GM19395 (cell line): ENCODE measurements at regions not wholly inside any gene's neighbourhood (a gene's known extent, or its start where the extent isn't known, plus 50 kb on each side); places are given as distances from the start of the nearest gene placed in this dataset.
"Not testable (repeated sequence)": the region's sequence is repeated elsewhere in the genome, so short reads cannot be mapped to it uniquely, and the experiment has no call there.

ENCODE experiments used
- ATAC-seq: cut with Tn5 transposase; IDR thresholded peaks from one replicate; pipeline ENCODE4 v1.9.1; 2021; ENCODE audit warnings: mild to moderate bottlenecking, moderate library complexity; ENCODE audit not compliant: unreplicated experiment

DNA sequence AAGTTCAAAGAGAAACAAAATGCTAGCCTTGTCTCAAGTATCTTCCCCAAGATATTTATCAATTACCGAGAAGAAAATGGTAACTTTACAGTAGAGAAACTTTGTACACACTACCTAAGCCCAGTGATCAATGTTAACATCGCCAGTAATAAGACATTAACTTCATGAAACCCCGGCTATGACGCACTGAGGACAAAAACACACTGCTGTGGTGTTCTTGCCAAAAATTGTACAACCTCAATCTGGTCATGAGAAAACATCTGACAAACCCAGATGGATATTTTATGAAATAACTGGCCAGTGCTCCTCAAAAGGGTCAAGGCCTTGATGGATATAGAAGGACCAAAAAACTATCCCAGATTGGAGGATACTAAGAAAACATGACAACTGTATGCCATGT is 85.5 kb upstream of the DTNBP1 start:
- ATAC-seq: no peak

DNA sequence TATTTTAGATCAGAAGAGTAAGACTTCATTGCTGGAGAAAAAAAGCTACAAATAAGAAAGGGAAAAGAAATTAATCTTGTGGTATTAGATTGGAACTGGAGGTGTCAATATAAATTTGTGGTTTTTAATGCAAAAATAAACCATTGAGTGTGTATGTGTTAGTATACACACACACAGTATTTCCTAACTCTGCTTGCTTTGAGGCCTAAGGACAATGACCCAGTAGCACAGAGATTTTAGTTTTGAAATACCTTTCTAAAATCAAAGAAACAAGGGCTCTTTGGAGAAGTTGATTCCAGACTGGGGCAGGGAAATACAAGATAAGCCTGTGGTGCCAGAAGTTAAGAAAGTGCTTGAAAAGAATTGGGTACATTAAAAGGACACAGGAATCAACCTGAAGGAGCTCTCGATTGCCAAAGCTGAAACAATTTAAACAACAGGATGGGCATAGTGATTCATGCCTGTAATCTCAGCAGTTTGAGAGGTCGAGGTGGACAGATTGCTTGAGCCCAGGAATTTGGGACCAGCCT is 84.6 kb upstream of the DTNBP1 start:
- no peak for ATAC-seq

DNA sequence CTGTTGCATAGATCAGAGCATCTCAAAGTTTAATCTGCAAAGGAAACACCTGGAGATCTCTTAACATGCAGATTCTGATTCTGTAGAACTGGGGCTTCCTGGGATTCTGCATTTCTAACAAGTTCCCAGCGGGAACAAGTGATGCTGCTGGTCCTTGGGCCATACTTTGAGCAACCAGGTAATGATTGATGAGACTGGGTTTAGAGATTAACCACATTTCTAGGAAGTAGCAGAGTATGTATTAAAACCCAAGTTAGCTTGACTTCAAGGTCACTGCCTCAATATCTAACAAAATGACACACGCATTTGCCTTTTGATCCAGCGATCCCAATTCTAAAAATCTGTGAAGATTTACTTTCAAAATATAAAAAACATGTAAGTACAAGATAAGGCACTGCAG is 83.0 kb upstream of the DTNBP1 start:
- no peak for ATAC-seq

DNA sequence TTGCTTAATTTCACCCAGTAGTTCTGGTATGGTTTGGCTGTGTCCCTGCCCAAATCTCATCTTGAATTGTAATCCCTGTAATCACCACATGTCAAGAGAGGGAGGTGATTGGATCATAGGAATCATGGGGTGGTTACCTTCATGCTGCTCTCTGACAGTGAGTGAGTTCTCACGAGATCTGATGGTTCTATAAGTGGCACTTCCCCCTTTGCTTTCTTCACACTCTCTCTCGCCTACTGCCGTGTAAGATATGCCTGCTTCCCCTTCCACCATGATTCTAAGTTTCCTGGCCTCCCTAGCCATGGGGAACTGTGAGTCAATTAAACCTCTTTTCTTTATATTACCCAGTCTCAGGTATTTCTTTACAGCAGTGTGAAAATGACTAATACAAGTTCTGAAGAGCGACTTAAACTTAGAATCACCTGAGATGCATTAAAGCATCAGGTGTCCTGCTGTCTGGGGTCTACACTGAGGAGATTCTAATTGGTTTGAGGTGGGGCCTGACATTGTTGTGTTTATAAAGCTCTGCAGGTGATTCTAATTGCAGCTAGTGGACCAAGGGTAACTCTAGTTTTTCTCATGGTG is 82.1 kb upstream of the DTNBP1 start:
- ATAC-seq: no peak

DNA sequence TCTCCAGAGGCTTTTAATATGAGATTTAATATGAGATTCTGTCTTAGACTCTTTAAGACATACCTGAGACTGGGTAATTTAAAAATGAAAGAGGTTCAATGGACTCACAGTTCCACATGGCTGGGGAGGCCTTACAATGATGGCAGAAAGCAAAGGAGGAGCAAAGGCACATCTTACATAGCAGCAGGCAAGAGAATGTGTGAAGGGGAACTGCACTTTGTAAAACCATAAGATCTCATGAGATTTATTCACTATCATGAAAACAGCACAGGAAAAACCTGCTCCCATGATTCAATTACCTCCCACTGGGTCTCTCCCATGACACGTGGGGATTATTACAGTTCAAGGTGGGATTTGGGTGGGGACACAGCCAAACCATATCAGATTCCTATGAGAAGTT is 79.2 kb upstream of the DTNBP1 start:
- not testable (repeated sequence) for ATAC-seq

DNA sequence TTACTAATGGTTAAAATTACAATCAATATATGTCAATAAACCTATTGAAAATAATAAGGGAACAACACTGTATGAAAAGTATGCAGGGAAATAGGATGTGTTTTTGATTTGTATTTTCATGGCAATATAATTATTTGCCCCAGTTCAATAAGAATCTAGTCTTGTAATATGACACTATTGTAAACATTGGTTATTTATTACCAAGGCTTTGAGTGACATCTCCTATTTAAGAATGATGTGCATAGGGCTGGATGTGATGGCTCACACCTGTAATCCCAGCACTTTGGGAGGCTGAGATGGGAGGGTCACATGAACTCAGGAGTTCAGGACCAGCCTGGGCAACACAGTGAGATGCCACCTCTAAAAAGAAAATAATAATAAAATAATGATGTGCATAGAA is 78.6 kb upstream of the DTNBP1 start:
- no peak for ATAC-seq

DNA sequence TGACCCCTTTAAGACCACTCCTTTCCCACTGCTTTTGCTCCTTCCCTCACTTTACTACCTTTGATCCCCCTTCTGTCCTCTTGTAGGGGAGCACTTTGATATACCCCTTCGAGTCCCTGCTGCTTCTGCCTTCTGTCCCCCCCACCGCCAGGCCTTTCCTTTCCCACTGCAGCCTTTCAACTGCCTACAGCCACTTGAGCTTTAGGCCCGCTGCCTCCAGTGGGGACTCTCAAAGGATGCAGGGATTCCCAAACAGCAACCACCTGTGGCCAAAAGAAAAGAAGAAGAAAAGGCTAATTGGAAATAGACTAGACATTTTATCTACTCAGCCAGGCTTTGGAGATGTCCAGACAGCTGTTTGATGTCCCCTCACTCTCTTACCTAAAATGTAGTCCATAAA is 77.0 kb upstream of the DTNBP1 start:
- no peak for ATAC-seq

DNA sequence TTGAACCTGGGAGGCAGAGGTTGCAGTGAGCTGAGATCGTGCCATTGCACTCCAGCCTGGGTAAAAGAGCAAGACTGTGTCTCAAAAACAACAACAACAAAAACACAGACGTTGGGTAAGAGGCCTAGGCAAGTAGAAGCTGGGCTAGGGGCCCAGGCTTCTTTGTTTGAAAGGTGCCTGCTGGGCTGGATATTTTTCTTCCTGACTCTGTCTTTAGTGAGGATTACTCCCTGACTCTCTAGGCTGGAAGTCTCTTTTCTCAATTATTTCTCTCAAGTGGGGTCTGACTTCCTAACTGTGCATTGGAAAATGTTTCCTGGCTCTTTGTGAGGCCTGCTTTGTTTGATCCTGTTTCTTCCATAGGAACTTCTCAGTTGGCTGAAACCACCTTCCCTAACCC is 76.5 kb upstream of the DTNBP1 start:
- ATAC-seq: no peak

DNA sequence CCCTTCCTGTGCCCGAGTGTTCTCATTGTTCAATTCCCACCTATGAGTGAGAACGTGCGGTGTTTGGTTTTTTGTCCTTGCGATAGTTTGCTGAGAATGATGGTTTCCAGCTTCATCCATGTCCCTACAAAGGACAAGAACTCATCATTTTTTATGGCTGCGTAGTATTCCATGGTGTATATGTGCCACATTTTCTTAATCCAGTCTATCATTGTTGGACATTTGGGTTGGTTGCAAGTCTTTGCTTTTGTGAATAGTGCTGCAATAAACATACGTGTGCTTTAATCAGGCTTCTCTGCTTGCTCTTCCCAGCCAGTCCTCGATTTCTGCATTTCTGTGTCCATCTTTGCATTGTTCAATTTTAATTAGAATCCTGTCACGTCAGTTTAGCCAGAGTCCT is 75.4 kb upstream of the DTNBP1 start:
- ATAC-seq: not testable (repeated sequence)

DNA sequence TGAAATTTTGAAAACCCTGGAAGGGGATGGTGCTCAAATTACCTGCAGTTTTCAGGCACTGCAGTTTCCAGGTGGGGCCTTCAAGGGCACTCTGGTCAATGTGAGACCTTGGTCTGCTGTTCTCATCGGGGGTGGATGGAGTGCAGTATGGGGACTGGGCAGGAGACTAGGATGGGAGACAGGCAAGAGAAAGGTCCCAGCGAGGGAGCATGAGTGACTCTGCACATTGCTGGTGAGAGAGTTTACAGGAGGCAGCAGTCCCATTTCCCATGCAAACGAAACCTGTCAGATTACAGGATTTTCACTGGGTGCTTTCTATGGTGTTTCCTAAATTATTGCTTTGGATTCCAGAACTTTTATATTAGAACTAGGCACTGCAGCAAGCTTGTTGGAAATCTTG is 73.5 kb upstream of the DTNBP1 start:
- no peak for ATAC-seq

DNA sequence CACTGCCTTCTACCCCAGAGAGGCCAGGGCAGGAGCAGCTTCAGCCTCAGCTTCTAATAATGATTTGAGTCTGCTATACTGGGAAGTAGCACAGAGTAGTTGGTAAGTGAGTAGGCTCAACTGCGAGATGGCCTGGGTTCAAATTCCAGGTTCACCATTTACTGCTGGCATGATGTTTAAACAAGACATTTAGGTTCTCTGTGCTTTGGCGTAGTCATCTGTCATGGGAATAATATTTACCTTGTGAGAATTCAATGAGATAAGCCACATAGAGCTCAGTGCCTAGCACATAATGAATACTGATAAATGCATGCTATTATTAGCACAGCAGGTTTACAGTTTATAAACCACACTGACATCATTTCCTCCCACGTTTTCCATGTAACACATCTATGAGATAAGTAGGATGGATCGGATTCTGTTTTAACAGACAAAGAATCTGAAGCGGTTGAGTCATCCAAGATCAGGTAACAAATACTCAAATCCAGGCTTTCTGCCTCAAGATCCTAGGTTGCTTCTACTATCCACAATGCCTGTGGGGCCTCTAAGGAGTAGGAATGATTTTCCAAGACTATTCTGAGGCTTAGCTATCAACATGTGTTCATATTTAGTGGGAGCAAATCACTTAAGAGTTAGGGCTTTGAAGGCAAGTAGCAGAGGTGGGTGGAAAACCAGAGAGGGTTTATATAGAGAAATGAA is 72.9 kb upstream of the DTNBP1 start:
- ATAC-seq: no peak

DNA sequence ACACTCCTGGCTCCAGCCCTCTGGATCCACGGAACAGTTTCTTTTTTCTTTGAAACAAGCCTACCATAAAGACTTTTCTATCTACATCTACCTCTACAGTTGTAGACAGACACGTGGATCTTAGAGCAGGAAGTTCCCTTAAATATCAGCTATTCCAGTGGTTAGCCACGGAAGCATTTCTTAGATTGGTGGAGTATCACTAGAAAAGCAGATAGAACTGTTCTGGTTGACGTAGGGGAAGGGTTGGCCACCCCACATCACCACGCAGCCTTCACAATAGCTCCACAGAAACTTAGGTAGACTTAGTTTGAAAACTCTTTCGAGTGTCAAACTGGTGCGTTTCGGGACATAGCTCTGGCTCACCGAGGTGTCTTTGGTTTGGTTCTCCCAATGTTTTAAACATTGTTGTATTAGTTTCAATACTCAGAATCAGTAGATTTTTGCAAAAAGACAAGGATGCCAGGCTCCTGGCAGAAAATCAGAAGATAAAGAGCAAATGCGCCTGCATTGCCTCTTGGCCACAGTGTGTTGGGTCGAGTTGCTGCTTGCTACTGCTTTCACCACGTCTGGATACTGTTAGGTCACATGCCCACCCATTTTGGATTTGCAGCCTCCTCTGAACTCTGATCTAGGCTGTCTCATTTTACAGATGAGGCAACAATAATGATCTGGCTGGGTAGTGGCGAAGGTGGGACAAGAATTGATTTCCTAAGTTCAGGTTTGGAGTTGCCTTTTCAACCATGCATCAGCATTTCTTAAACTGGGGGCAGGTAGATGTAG is 71.5 kb upstream of the DTNBP1 start:
- ATAC-seq: no peak

DNA sequence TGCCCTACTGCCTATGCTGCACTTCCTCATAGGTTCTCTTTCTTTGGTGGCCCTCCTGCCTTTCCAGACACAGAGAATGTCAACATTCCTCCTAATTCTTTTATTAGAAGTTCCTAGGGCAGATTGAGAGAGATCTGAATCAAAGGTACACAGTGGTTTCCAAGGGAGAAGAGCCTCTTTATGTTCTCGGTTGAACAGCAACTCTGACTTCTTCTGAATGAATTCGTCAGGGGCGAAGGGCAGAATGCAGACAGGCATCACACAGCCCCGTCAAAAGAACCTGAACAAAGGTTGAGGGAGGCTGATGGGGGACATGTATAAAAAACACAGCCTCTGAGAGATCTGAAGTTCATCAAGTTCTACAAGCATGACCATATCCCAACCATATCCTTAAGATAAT is 68.1 kb upstream of the DTNBP1 start:
- ATAC-seq: no peak

DNA sequence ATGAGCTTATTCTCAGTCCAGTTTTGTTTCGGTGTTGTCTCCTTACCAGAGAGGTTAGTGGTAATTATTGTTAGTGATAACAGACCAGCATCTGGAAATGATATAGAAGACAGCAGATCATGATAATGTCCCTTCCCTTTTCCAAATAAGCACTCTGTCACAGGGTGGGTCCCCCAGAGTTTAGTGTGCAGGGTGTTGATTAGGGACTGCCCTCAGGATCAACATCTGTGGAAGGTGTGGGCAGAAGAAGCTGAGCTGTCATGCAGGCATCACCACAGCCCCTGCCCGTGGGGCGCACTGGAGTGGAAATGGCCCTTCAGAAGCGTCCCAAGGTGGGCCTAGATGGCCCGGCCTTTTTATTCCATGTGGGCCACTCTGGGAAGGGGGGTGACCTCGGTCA is 67.6 kb upstream of the DTNBP1 start:
- ATAC-seq: no peak

DNA sequence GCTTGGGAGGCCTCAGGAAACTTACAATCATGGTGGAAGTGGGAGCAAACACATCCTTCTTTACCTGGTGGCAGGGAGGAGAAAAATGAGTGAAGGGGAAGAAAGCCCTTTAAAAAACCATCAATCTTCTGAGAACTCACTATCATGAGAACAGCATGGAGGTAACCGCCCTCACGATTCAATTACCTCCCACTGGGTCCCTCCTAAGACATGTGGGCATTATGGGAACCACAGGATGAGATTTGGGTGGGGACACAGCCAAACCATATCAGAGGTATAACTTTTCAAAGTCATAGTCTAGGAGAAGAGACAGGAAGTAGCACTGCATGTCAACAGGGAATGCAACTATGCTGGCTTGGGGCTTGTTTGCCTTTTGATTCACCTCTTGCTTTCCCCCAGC is 59.9 kb upstream of the DTNBP1 start:
- no peak for ATAC-seq

DNA sequence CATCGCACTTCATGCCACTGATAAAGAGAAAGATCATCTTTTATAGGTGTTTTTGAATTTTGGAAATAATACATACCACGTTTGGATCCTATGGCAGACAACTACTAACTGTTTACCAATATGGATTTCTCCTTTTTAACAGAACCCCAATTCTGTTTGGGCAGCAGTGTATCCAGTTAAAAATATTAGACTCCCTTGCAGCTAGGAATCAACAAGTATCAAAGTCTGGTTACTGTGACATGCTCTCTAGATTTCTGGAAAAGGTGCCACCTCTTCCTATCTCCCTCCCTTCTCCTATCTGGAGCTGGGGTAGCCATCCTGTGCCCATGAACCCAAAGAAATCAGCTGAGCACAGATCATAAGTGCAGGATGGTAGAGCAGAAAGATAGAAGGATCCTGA is 54.1 kb upstream of the DTNBP1 start:
- ATAC-seq: no peak

DNA sequence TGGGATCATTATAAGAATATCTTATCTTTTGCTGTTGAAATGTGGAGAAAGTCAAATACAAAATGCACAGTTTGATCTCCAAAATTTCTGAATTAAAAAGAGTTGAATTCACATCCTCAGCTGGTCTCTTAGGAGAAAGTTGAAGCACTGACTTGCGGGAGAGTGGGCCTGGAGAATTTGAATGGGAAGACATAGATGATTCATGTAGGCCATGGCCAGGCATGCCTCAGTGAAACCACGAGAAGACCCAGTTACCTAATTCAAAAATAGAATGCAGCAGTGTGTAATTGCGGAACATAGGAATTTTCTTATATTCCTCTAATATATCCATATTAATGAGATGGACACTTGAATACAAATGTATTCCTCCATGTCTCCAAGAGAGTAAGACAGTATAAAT is 53.0 kb upstream of the DTNBP1 start:
- no peak for ATAC-seq

DNA sequence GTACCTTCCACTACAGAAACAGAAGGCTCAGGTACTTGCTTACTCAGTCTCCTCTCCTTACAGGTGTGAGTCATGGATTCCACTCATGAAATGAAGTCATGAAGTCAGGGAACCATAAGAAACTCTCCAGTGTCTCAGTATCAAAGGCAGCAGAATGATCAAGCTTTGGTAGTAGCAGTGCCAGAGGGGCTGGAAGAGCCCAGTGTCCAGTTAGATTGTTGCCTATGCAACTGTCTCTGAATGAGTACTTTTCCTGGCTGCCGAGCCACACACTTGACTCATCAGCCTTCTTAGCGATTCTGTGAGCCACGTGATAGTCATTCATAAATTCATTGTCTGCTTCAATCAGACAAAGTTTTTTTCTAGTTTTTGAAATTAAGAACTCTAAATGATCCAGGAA is 52.2 kb upstream of the DTNBP1 start:
- ATAC-seq: no peak

DNA sequence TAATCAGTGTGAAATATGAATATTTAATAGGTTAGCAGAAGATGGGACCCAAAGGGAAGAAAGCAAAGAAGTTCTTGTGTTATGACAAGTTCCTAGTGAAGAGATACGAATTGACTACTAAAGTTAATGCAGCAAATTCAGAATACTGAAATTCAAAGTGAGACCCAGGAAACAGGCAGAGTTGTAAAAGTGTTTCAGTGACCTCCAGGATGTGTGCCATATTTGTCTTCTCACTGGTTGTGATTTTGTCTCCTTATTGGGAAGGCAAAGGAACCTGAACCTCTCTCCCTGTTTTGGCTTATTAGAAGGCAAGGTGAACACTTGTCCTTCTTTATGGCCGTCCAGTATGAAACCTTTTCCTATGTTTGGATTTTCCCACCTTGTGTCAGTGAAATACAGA is 51.8 kb upstream of the DTNBP1 start:
- no peak for ATAC-seq

DNA sequence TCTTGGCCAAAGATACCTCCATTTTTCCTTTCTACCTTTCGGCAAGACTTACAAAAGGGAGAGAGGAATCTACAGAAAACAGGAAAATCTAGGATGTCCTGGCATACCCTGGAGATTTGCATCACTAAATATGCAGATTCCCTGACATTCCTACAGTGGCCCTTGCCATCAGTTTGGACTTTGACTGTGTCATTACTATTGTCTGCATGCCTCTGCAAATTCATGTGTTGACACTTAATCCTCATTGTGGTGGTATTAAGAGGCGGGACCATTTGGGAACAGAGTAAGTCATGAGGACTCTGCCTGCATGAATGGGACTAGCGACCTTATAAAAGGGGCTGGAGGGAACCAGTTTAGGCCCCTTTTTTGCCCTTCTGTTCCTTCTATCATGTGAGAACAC is 50.5 kb upstream of the DTNBP1 start:
- ATAC-seq: no peak

DNA sequence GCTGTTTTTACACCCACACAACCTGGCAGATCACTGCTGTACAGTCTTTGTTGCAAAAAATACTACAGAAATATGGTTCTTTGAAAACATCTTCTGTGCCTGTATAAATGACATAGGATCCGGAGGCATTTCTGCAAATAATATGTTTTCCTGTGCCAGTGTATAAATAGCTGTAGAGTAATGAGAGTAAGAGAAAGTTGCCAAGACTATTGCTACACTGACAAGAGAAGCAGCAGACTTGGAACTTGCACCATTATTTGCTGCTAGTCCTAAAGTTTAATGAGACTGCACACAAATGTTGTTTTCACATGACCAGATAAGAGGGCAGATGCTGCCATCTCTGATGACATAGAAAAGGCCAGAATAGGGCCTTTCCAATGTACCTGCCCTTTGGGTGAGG is 50.0 kb upstream of the DTNBP1 start:
- no peak for ATAC-seq
